PC-3 (cell line): ENCODE measurements at regions not wholly inside any gene's neighbourhood (a gene's known extent, or its start where the extent isn't known, plus 50 kb on each side); places are given as distances from the start of the nearest gene placed in this dataset.

Source experiments
- CTCF ChIP-seq: fragments of 300-600 bp; sonication (generic); conservative IDR thresholded peaks from 2 replicates; pipeline ENCODE4 v1.5.1; 2017; ENCODE audit warnings: antibody characterized with exemption, low read depth, mild to moderate bottlenecking, low read length
- EZH2phosphoT487 ChIP-seq: fragments of 300-600 bp; sonication (generic); IDR thresholded peaks from 2 replicates; pipeline ENCODE4 v1.6.1; 2018; ENCODE audit warnings: mild to moderate bottlenecking, antibody characterized with exemption, low read length, borderline replicate concordance

- TF ChIP-seq CTCF (no peak), EZH2phosphoT487 (no peak)
Measured at GRCh38 chr5:10009802-10010201, 239.9 kb downstream of the ATPSCKMT start.
